Stimulated activated CD8-positive, alpha-beta memory T cell treated with anti-CD3 and anti-CD28 coated beads, Interleukin-7, amount 100 ng/mL, for 4 hours (primary cell): ENCODE measurements at regions not wholly inside any gene's neighbourhood (a gene's known extent, or its start where the extent isn't known, plus 50 kb on each side); places are given as distances from the start of the nearest gene placed in this dataset.

Source experiments
- DNase-seq, 2 donors: peaks; one replicate each; pipeline ENCODE4 v3.0.0-alpha.2; 2020; ENCODE audit warnings: low read depth in 2 of 2

DNA sequence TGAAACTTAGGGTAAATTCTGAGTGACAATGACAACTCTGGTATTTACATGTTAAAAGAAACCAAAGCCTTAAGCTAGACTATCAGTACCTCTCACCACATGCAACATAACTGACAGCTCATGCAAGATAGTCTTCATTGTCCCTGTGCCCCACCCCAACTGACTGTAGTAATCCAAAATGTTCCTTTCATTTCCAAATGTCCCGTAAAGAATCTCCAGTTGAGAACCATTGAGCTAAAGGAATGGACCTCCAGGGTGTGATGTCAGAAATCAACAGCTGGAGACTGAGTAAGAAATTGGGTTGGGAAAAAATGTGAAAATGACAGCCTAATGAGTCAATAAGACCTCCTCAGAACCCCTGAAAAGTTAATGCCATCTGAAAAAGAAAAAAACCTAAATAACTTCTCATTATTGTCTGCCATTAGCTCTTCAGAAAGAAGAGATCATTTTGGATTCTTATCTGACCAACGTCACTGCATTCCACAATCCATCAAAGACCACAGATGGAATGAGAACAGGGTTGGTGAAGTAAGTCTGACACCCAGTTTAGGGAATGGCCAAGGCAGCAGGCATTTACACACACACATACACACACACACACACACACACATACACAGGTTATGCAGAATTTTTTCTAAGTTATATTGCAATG is 51.7 kb upstream of the ACVR2A start:
- no peak for DNase-seq

DNA sequence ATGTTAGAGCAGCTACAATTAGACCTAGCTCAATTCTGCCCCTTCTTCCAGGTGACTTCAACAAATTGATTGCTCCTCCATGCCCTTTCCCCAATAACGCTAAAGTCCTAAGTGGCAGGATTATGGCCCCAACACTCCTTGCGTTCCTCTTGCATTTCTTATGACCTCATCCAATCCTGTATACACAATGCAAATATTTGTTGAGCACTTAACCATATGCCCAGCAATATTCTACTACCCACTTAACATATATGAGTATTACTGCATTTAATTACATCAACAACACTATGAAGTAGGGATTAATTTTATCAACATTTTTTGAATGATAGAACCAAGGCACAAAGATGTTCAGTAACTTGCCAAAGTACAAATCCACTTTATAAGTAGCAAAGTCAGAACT is 54.2 kb upstream of the ACVR2A start:
- no peak for DNase-seq

DNA sequence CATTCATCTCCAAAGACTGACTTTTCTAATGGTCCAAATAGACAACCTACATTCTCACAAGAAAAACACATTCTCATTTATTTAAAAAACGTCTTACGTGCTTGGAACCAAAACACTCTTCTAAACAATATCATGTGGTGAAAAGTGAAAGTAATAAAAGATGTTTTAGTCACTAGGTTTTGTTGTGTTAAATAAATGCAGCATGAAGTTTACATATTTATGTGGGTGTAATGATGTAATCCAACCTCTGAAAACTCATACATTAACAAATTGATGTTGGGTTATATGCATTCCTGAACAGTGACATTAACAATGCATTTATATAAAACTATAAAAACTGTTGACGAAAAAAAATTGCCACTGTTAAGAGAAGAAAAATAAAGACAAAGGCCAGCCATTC is 55.1 kb upstream of the ACVR2A start:
- DNase-seq: no peak

DNA sequence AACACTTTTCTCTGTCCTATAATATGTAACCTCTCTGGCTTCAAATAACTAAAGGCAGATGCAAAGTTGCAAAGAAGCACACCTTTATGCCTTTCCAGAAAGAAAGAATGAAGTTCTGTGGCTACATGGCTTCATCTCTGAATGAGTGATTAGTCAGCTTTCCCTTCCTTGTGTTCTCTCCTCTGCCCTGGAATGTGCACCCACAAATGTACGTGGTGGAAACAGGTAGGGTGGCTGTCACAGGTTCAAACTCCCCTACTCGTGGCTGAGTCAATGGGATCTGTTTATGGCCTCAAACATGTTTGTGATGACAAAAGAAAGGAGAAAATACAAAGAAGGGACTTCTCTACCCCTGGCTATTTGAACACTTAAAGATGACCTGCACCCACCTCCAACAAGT is 55.5 kb upstream of the ACVR2A start:
- no peak for DNase-seq

DNA sequence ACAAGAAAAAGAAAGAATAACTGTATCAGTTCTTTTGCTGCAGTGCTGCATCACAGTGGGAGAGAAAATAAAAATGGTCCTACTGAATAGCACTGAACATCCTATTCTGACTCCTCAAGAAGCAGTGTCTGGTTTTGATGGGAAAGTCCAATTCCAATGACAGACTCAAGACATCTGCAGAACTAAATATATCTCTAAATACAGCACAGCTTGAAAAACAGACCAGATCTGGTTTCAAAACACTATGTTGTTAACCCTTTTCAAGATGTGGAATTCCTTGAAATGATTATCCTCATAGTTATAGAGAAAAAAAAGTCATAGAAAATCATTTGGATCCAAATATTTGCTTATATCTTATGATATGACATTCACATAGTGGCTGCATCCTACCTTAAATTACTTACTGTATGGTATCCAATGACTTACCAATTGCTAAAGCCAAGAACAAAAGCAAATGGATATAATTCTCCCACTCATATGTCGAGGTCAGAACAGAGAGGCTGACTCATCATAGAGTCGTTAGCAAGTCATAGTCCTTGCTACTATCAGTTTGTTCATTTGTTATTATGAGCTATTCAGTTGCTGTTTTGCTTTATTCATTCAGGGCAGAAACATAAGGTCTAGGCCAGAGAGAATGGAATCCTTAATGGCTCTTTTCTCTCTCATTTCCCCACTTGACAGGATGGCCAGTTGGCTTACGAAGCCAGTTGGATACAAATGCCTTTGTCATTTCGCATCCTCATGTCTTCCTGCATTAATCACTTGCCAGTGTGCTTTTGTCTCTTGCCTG is 62.5 kb upstream of the ACVR2A start:
- DNase-seq: no peak

DNA sequence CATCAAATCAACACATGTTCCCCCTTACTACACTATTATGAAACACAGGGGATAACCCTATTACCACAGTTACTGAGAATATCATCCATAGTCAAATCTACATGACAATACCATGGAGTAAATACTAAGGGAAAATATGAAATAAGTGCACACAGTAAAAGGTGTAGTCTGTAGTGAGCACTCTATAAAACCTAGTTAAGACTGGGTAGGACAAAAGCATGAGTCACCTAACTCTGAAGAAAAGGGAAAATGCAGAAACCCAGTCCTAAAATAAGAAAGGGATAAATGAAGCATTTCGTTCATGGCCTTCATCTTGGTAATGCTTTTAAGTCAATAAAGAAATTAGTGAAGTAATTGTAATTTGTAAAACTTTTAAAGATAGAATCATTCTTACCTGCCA is 65.4 kb upstream of the ACVR2A start:
- no peak for DNase-seq

DNA sequence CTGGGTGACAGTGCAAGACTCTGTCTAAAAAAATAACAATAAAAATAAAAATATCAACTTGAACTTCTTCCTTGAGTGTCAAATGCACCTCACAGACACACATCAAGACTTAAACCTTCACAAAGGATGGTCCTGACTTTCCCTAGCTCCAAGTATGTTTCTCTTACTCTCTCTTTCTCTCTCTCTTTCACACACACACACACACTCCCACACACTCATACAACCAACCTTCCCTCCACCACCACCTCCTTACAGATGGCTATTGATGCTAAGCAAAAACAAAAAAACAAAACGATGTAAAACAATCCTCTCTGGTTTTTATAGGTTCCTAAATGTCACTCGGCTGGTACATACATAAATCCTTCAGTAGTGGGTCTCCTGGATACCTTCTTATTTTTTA is 67.4 kb upstream of the ACVR2A start:
- no peak for DNase-seq

DNA sequence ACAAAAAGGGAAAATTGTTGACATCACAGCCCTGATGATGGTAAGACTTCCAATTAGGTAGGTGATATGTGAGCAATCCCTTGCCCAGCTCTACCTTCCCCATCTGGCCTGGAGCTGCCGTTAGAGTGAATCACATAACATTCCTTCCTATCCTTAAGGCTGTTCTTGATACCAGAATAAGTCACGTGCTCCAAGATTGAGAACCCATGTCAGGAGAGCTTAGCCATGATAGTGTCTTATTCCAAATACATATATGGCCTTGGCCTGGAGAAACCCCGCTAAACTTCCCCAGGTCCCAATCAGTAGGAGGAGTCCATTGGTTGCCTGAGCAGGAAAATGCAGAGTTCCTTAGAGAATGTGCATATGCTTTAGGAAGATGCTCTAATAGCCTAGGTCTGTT is 70.0 kb upstream of the ACVR2A start:
- DNase-seq: no peak

DNA sequence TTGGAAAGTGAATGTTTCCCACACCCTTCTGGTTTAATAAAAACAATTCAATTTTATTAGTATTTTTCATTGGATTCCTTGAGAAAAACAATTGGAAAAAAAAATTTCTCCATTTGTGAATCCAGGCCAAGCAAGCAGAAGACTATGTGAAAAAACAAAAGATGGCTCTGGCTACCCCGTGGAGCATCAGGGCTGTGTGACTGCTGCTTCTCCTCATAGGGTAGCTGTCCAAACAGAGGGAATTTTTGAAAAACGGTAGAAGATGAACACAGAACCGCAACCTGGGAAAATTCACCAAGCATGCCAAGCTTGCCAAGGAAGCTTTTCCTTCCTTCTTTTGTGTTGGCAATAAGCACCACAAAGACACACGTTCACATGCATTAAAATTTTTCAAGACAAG is 71.3 kb upstream of the ACVR2A start:
- no peak for DNase-seq

DNA sequence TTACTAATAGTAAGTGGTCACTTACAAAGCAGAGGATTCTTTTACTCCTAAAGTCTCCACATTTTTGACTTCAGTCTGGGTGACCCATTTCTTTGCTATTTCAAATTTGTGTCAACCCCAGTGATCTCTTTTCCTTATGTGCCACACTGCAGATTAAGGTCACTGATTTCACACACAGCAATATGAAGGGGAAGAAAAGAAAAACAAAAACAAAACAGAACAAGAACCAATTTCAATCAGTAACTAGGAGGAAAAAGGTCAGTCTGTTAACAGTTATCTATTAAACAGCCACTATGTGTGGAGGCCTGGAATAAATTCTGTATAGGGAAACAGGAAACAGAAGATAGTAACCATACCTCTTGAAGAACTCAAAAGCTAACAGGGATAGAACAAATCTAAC is 72.0 kb upstream of the ACVR2A start:
- DNase-seq: no peak

DNA sequence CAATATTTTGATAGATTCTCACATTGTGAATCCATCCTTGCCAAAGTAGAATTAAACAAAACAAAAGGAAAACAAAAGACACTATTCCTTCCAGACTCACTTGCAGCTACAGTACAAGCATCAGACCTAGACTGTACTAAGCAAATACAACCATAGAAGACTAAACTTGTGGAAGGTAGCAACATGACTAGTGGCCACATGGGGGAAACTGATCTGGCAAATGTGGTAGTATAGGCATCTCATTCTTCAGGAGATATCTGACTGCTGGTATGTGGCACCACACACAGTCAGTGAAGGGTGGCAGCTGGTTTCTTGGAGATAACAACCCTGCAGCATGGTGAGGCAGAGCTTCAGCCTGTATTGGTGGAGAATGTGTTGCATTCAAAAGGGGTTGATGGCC is 81.0 kb upstream of the ACVR2A start:
- DNase-seq: no peak

DNA sequence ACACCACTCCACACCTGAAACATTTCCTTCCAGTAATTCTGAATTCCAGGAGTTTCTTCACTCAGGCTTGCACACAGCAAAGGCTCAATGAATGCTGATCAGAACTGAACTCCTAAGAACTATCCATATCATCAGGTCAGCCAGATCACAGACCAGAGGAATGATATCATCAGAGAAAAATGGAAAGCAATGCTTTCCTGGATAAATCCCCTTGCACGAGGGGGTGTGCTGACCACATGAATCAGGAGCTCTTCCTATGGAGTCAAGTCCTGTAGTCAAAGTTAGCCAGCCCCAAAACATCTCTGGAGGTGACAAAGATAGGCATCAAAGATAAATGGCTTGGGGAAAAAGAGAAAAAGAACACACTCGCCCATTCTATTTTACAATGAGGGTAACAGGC is 83.8 kb upstream of the ACVR2A start:
- DNase-seq: no peak

DNA sequence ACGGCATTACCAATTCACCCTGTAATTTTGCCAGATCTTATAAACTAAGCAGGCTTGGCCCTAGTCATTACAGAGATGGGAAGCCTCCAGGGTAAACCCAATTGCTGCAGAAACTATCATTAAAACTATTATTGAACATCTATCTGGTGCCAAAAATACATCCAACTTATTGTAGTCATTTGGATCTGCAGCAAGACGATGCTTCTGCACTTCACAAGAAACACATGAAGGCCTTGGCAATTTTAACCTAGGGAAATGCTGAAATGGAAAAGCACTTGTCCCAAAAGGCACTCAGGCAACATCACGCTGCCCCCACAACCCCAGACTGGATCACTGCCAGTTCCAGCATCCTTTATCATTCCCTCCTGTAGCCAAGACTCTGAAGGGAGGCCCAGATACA is 85.3 kb upstream of the ACVR2A start:
- DNase-seq: no peak

DNA sequence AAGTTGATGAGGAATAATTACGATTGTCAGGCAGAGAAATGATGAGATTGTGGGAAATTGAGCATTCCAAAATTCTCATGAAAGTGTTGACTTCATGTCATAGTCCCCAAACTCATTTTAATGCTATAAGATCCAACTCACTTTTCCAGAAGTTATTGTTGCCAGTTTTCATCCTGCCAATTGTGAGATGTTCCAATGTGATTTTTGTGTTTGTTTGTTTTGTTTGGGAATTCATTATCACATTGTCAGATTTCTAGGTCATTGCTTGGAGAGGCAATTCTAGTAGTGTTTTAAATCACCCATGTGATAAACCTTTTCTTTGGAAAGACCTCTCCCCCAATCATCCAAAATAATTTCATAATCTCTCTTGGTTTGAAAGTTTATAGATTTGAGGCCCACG is 86.0 kb upstream of the ACVR2A start:
- DNase-seq: no peak

DNA sequence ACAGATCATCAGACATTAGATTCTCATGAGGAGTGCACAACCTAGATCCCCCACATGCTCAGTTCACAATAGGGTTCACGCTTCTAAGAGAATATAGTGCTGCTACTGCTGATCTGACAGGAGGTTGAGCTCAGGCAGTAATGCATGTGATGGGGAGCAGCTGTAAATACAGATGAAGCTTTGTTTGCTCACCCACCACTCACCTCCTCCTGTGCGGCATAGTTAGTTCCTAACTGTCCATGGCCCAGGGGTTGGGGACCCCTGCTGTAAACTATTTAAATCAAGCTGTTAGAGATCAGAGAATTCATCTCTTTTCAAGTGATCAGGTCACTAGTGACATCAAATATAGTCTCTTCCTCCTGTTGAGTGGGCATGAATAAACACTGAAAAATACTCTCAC is 88.8 kb upstream of the ACVR2A start:
- no peak for DNase-seq

DNA sequence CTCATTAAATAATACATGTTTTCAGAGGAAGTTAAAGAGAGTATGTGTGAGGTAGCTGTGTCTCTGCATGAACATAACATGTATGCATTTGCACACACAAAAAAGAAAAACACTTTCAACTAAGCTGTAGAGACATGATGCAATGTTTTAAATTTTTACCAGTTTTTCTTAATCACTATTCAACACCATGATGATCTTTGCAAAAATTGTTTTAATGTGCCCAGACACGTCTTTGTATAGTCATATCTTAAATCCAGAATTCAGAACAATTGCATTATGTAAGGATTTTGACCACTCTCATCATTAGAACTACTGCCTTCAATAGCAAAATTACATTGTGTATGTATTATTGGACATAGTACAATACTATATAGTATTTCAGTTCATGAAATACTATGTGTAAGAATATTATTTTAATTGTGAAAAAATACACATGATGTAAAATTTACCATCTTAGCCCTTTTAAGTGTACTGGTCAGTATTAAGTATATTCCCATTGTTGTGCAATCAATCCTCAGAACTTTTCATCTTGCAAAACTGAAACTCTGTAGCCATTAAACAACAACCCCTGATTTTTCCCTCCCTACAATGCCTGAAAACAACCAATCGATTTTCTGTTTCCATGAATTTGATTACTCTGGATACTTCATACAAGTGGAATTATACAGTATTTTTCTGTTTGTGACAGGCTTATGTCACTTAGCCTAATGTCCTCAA is 104.5 kb upstream of the ACVR2A start:
- no peak for DNase-seq

DNA sequence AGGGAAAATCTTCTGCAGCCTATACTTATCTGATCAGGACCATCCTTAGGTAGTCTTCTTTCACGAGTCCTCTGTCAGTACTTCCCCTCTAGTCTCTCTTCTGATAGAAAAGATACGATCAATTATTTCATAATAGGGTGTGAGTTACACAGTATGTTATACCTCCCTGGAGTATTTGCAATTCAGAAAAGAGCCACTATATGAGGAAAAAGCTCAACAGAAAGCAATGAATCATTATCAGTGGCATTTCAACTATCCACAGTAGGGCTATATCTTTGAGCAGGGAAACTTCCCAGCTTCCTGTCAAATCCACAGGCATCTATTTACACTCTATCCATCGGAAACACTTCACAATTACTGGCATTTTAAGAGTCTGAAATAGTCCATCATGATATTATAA is 105.3 kb upstream of the ACVR2A start:
- DNase-seq: no peak

DNA sequence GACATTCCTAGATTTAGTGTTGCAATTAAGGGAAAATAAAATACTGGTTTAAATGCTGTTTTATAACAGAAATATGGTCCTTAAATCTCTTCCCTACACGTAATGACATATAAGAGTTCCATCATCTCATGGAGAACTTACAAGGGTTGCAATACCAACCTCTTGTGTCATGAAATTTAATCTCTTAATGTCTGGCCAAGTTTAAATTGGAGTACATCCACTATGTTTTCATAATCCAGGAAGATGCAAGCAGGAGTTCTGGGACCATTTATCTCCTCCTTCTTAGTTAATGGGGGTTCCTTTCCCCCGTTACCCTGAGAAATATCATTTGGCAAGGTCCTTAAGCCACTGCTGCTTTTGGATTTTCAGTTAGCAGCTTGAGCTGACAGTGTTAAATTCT is 126.0 kb upstream of the ACVR2A start:
- DNase-seq: no peak

DNA sequence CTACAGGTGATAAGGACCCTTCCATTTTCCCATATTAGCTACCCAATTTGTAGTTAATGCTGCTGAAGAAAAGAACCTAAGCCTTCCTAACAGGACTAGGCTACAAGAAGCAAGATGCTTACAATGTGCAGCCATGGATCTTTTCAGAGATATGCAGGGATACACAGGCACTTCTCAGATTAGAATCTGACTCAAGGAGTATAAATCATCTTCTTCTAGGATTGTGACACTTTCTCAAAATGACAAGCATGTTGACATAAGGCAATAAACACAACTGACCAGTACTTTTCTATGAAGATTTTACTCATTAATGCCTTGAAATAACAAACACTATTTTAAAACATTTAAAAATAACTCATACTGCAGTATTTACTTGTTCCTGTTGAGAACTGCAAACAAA is 127.9 kb upstream of the ACVR2A start:
- no peak for DNase-seq

DNA sequence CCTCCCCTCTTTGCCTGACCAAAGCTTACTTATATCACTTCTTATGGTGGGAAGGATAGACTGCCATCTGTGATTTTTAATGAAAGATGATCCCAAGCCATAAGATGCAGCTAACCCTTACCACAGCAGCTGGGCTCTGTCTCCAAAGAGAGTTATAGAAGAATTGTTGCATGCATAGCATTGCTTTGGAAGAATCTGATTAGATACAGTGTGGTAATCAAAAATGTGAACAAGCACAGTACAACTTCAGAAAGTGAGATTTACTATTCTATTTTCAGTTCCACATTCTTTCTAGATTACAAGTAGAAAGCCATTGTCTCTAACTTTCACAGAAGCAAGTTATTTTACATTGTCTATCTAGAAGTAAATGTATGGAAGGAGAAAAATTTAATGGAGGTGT is 129.0 kb upstream of the ACVR2A start:
- no peak for DNase-seq

DNA sequence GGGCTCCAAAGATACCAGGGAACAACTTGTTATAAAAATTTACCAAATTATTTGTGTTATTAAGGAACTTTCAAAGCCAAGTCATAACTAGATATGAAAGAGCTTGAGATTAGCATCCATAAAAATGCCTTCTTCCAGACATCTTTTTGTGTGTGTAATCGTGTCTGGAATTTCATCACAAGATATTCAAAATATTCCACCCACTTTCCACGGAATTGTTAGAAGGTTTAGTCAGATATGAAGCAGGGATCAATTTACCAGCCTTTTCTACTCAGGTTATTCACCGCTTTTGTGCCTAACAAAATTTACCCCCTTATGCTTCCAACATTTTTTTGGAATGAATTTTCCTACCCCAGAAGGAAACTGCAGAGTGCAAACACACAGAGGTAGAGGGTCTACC is 130.2 kb upstream of the ACVR2A start:
- no peak for DNase-seq

DNA sequence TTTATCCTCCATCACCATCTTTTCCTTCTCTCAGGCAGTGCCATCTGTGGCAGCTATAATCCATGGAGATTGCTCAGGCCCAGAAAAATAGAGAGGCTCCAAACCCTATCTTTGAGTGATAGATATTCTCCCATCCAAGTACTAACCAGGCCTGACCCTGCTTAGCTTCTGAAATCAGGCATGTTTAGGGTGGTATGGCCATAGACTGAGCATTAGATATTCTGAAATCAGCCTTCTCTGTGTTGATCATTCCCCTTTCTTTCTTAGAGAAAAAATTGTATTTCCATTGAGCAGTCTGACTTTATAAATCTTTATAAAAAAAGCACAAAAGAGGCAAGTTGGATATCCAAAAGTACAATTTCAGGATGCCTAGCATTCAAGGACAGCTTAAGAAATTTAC is 131.5 kb upstream of the ACVR2A start:
- no peak for DNase-seq

DNA sequence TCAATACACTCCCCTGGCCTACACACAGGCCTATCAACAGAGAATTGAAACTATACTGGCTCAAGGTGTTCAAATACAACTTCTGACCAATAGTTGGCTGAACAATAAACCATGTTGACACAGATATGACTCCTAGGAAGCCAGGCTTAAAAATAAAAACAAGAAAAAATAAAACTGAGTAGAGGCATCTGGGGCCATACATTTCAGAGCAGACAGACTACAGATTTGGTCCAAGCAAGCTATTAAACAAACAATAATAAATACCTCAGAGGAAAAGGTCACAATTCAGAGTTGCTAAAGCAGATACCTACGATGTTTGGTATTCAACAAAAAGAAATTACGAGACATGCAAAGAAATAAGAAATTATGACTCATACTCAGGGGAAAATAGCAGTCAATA is 132.8 kb upstream of the ACVR2A start:
- no peak for DNase-seq
